GM19324 (cell line): ENCODE measurements at regions not wholly inside any gene's neighbourhood (a gene's known extent, or its start where the extent isn't known, plus 50 kb on each side); places are given as distances from the start of the nearest gene placed in this dataset.

ENCODE experiments used
- ATAC-seq: cut with Tn5 transposase; IDR thresholded peaks from one replicate; pipeline ENCODE4 v1.9.1; 2021; ENCODE audit warnings: mild to moderate bottlenecking, moderate library complexity; ENCODE audit not compliant: unreplicated experiment, low FRiP score

- ATAC-seq = no peak
Measured at GRCh38 chr2:52976143-52976949, 791.3 kb upstream of the CHAC2 start.

DNA sequence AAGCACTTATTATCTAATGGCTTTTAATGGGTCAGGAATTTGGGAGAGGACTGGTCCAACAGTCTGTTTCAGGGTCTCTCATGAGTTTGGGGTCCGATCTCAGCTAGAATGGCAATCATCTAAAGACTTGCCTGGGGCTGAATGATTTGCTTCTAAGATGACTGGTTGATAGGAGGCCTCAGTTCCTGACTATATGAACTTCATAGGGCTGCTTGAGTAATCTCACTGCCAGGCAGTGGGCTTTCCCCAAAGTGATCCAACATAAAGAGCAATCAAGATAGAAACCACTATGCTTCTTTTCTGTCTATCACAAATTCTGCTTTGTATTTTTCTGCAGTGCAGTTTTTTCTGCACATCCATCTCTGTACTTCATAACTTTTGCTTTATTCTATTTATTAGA, 793.5 kb upstream of the CHAC2 start:
- no peak for ATAC-seq

DNA sequence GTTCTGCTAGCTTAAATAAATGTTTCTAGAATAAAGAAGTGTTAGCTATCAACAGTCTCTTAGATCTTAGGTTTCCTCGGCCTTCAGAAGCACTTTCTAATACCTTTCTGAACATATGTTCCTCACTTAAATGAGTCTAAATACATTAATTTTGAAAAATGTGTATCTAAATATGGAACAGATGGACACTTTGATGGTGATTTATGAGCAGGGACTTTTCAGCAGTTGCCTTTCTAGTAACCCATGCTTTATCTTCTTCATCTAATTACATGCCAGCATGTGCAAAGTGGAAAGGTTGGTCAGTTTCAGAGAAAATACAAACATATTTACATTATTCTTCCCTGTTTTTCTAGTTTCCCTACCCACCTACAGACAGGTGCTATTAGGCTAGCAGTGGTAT, 797.0 kb upstream of the CHAC2 start:
- no peak for ATAC-seq

- ATAC-seq = no peak
Measured at GRCh38 chr2:52968043-52968442, 799.6 kb upstream of the CHAC2 start.

DNA sequence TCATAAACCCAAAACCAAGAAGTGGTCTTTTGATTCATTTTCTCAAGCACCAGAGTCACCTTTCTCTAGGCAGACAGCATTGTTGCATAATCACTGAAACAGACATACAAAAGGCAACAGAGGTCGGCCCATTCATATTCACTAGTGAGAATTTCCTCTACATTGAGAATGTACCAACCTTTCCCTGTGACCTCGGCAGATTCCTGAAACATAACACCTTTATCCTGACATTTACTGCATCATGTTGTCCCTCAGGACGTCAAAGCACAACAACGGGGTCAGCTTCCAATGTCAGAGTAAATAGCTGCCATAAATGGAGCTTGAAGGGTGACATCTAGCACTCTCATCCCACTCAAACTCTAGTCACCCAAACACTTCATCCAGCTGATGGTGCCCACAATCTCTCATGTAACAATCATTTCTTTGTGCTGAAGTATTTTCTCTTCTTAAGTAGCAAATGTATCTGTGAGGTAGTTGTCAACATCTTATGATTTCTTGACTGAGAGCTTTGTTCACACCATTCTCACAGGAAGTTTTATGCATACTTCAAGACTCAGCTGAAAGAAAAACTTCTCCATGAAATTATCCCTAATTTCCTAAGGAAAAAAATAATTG, 802.6 kb upstream of the CHAC2 start:
- no peak for ATAC-seq

DNA sequence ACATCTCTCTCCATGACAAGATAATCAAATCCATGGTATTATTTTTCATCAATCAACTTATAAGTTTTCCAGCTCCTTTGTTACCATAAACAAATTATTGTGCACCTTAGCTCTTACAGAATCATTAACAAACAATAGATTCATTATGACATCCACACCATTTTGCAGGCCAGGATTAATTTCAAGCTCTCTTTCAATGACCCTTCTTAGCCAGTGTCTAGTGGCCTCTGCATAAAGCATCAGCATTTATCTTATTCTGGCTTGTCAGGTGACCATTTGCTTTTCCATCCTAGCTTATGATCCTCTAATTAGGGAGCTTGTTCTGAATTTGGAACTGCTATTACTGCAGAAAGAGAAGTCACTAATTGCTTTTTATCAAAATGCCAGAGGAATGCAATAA, 806.2 kb upstream of the CHAC2 start:
- no peak for ATAC-seq

DNA sequence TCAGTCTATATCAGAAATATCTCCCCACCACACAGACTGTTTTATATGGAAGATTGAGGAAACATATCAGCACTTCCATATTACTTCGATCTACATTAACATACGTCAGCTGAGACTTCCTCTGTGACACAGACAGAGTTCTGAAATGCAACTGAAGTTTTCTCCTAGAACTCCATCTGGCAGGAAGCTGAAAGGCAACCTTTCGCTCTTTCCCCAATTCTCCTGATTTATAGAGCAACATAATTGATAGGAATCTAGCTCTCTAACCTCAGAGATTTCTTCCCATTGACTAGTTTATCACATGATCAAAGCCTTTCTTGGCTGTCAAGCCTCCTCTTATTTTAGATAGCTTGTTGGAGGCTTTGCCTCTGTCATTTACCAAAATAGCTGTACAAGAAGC, 806.7 kb upstream of the CHAC2 start:
- no peak for ATAC-seq

GRCh38 chr2:52959801-52960200, 807.8 kb upstream of the CHAC2 start:
- no peak for ATAC-seq

DNA sequence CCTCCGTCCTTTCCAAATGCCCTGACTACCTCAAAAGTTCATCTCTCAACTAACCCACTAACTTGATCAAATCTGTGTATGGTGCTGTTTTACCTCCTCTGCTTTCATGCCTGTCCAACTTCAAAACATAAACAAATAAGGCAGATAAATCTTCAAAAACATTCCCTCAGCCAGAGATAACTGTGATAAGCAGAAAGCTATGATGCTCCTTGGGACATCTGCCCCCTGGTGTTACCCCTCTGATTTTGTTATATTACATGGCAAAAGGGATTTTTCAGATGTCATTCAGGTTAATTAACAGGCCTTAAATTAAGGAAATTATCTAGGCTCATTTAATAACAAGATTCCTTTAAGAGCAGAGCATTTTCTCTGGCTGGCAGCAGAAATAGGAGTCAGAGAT, 810.8 kb upstream of the CHAC2 start:
- no peak for ATAC-seq

GRCh38 chr2:52956118-52956517, 811.5 kb upstream of the CHAC2 start:
- ATAC-seq = no peak

DNA sequence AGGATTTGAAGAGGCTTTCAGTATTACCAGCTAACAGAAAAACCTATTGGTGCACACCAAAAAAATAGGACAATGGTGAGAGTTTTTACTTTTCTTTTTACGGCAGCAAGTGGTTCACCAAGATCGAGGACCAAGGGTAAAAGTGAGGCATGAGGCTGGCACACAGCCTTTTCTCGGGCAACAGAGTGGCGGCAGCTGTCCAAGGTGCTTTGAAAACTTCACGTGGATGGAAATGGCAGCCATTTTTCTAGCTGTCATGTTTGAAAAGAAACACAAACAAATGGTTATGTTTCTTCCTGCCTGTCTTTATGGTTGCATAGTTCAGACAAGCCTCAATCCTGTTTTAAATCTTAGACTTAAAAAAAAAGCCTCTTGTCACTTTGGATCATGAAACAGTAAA, 812.5 kb upstream of the CHAC2 start:
- ATAC-seq = no peak

DNA sequence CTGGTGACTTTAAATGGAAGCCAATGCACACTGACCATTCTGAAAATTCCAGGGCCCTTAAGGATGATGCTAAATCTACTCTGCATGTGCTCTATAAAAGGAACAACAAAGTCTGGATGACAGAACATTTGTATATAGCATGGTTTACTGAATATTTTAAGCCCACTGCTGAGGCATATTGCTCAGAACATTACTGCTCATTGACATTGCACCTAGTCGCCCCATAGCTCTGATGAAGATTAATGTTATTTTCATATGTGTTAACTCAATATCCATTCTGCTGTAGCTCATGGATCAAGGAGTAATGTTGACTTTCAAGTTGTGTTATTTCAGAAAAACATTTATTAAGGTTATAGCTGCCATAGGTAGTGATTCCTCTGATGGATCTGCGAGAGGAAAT, 827.5 kb upstream of the CHAC2 start:
- no peak for ATAC-seq

- ATAC-seq = no peak
Measured at GRCh38 chr2:52939250-52939649, 828.4 kb upstream of the CHAC2 start.

- no peak for ATAC-seq
Measured at GRCh38 chr2:52936029-52936428, 831.6 kb upstream of the CHAC2 start.

GRCh38 chr2:52934920-52935640, 832.5 kb upstream of the CHAC2 start:
- ATAC-seq = no peak

DNA sequence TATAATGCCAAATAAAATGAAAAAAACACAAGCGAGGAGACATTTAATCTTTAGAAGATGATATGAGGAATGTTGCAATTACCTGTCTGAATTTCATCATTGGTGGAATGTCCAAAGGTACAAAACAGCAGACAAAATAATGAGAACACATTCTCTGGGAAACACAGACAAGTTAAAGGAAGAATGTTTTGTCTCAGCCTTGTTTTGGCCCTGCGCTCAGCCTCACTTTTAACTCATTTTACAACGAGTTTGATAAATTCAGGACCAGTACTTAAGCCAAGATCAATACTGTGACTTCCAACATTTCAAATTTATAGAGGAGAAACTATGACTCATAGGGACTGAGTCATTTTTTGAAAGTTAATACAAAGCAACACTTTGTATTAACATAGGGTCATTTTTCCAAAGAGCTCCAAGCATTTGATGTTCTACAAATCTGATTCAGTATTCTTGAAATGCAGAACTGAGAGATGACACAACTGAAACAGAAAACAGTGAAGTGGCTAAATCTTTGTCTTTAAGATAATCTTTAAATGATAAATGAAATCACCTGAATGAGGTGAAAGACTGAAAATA, 833.2 kb upstream of the CHAC2 start:
- ATAC-seq = no peak

- ATAC-seq = no peak
Measured at GRCh38 chr2:52933878-52934277, 833.7 kb upstream of the CHAC2 start.

DNA sequence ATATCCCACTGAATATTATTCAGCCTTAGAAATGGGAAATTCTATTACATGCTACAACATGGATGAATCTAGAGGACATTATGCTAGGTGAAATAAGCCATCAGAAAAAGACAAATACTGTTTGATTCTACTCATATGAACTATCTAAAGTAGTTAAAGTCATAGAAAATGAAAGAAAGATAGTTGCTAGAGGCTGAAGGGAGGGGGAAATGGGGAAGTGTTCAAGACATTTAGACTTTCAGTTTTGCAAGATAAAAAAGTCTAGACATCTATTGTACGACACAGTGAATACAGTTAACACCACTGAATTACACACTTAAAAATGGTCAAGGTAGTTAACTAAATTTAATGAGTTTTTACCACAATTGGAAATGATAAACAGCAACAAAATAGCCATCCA, 835.9 kb upstream of the CHAC2 start:
- peak; percentile 61 for ATAC-seq

DNA sequence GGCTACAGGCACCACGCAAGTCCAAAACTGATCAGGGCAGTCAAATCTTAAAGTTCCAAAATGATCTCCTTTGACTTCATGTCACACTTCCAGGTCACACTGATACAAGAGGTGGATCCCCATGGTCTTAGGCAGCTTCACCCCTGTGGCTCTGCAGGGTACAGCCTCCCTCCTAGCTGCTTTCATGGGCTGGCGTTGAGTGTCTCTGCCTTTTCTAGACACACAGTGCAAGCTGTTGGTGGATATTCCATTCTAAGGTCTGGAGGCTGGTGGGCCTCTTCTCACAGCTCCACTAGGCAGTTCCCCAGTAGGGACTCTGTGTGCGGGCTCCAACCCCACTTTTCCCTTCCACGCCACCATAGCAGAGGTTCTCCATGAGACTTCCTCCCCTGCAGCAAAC, 838.2 kb upstream of the CHAC2 start:
- ATAC-seq = no peak

- ATAC-seq = no peak
Measured at GRCh38 chr2:52919673-52920072, 847.9 kb upstream of the CHAC2 start.

DNA sequence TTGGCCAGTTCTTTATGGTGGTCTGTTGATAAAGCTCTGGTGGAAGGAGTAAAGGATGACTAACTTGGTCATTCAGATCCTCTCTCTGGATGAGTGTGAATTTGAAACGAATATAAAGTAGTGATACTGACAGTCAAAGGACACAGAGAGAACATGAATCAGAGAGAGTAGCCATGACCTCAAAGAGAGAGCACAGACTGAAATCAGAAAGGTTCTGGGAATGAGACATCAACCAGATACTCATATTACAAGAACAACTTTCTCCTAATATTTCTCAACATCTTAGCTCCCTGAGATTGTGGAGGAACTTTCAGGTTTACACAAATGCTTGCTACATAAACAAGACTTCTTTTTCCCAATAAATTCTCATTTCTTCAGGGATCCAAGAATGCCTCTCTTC, 849.1 kb upstream of the CHAC2 start:
- no peak for ATAC-seq
